HCT116 (cell line): ENCODE measurements at regions not wholly inside any gene's neighbourhood (a gene's known extent, or its start where the extent isn't known, plus 50 kb on each side); places are given as distances from the start of the nearest gene placed in this dataset.

Experiments used
- CEBPB ChIP-seq: IDR thresholded peaks from 2 replicates; pipeline ENCODE4 v1.6.1; 2012; ENCODE audit warnings: low read depth
- CTCF ChIP-seq, 3 experiments: fragments of 200-600 bp in 1 of 3; sonication (generic) in 1 of 3; IDR thresholded peaks in 2 of 3; conservative IDR thresholded peaks in 1 of 3; 2 replicates each; pipeline ENCODE4 v1.5.1; 2012 to 2017; ENCODE audit warnings: low read depth in 2 of 3, low read length in 2 of 3, antibody characterized with exemption in 1 of 3, borderline replicate concordance in 1 of 3, control low read depth in 1 of 3, mild to moderate bottlenecking in 1 of 3, mixed read lengths in 1 of 3, mixed run types in 1 of 3, moderate library complexity in 1 of 3; ENCODE audit not compliant: insufficient read depth in 1 of 3
- EGR1 ChIP-seq: IDR thresholded peaks from 2 replicates; pipeline ENCODE4 v1.6.1; 2012; ENCODE audit warnings: low read depth
- EZH2 ChIP-seq: fragments of 200-600 bp; sonication (generic); IDR thresholded peaks from 2 replicates; pipeline ENCODE4 v1.6.1; 2017; ENCODE audit warnings: antibody characterized with exemption, mixed run types
- EZH2phosphoT487 ChIP-seq: fragments of 200-600 bp; IDR thresholded peaks from 2 replicates; pipeline ENCODE4 v1.6.1; 2018; ENCODE audit warnings: antibody characterized with exemption, borderline replicate concordance
- FOSL1 ChIP-seq: IDR thresholded peaks from 2 replicates; pipeline ENCODE4 v1.6.1; 2012; ENCODE audit warnings: low read depth
- JUND ChIP-seq: IDR thresholded peaks from 2 replicates; pipeline ENCODE4 v1.6.1; 2012
- MAX ChIP-seq: IDR thresholded peaks from 2 replicates; pipeline ENCODE4 v1.6.1; 2012
- POLR2A ChIP-seq: IDR thresholded peaks from 2 replicates; pipeline ENCODE4 v1.7.0; 2011; ENCODE audit warnings: borderline replicate concordance; ENCODE audit not compliant: insufficient read depth, insufficient read length; ENCODE audit errors: extremely low read depth
- POLR2AphosphoS5 ChIP-seq: IDR thresholded peaks from 2 replicates; pipeline ENCODE4 v1.6.1; 2011; ENCODE audit warnings: mild to moderate bottlenecking, low read depth, low read length, moderate library complexity
- REST ChIP-seq: IDR thresholded peaks from 2 replicates; pipeline ENCODE4 v1.6.1; 2012; ENCODE audit warnings: low read depth
- SP1 ChIP-seq: IDR thresholded peaks from 2 replicates; pipeline ENCODE4 v1.6.1; 2012; ENCODE audit warnings: low read depth
- TCF7L2 ChIP-seq: IDR thresholded peaks from 2 replicates; pipeline ENCODE4 v1.7.0; 2011; ENCODE audit warnings: borderline replicate concordance, inconsistent platforms; ENCODE audit not compliant: insufficient read depth, insufficient read length; ENCODE audit errors: extremely low read depth
- ZNF274 ChIP-seq: fragments of 200-500 bp; sonication (Bioruptor generic); IDR thresholded peaks from 2 replicates; pipeline ENCODE4 v1.6.1; 2014; ENCODE audit warnings: mild to moderate bottlenecking, low read depth, low read length, inconsistent platforms

- no peak for TF ChIP-seq CTCF (IDR thresholded peaks at IDR 0.05 in 2 of 3, conservative IDR thresholded peaks at IDR 0.05 in 1 of 3; ENCODE audit: borderline replicate concordance in 1 of 3, insufficient read depth in 1 of 3, low read depth in 2 of 3, low read length in 2 of 3)
- TF ChIP-seq EGR1 = no peak
- no peak for TF ChIP-seq EZH2phosphoT487
- no peak for TF ChIP-seq POLR2A
- no peak for TF ChIP-seq MAX
- no peak for TF ChIP-seq REST
- TF ChIP-seq ZNF274 = no peak
- no peak for TF ChIP-seq EZH2
- no peak for TF ChIP-seq POLR2AphosphoS5
- no peak for TF ChIP-seq FOSL1
- no peak for TF ChIP-seq SP1
- no peak for TF ChIP-seq CEBPB
- TF ChIP-seq JUND = no peak
- no peak for TF ChIP-seq TCF7L2
These were observed 439.0 kb upstream of the PTGER4 start for GRCh38 chr5:40240671-40241070.
